Kidney epithelial cell (primary cell): ENCODE measurements at regions not wholly inside any gene's neighbourhood (a gene's known extent, or its start where the extent isn't known, plus 50 kb on each side); places are given as distances from the start of the nearest gene placed in this dataset.

Source experiments
- DNase-seq: peaks from one replicate; pipeline ENCODE4 v3.0.0-alpha.2; 2010; ENCODE audit warnings: low read depth
- H3K27me3 ChIP-seq: 2 replicates; pipeline ENCODE4 v1.6.0; 2011; ENCODE audit warnings: low read length; ENCODE audit not compliant: control insufficient read depth, insufficient read depth
- H3K36me3 ChIP-seq: 2 replicates; pipeline ENCODE4 v1.5.1; 2011; ENCODE audit warnings: low read length; ENCODE audit not compliant: control insufficient read depth, insufficient read depth
- H3K4me3 ChIP-seq: 2 replicates; pipeline ENCODE4 v1.5.1; 2011; ENCODE audit warnings: low read depth, mild to moderate bottlenecking, control low read depth, low read length
- TF ChIP-seq, protein P1 (sequence below): IDR thresholded peaks from 2 replicates; pipeline ENCODE4 v1.5.1; 2011; ENCODE audit warnings: mild to moderate bottlenecking, moderate library complexity, low read length, control low read depth, inconsistent platforms; ENCODE audit not compliant: insufficient read depth, poor library complexity, severe bottlenecking

DNA sequence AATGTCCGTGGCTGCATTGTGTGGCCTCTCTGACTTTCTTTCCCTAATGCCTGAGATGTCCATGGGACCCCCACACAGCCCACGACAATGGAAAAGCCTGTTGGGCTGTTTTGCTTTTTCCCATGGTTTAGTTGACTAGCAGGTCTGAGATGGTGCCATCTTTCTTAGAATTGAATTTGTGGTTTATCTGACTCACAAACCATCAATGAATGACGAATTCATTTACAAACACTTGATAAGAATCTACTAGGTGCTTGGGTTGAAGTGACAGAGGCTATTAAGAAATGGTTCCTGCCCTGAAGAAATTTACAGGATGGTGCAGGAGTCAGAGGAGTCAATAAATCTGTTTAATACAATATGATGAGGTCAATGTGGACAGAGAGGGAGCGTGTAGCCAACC lies 75.4 kb downstream of the OTUD1 start:
- Histone ChIP-seq H3K27me3 (no peaks in the 10 kb centered on the region), H3K36me3 (no peaks in the 10 kb centered on the region), H3K4me3 (no peak overlapping the region)
- TF ChIP-seq, protein P1, sequence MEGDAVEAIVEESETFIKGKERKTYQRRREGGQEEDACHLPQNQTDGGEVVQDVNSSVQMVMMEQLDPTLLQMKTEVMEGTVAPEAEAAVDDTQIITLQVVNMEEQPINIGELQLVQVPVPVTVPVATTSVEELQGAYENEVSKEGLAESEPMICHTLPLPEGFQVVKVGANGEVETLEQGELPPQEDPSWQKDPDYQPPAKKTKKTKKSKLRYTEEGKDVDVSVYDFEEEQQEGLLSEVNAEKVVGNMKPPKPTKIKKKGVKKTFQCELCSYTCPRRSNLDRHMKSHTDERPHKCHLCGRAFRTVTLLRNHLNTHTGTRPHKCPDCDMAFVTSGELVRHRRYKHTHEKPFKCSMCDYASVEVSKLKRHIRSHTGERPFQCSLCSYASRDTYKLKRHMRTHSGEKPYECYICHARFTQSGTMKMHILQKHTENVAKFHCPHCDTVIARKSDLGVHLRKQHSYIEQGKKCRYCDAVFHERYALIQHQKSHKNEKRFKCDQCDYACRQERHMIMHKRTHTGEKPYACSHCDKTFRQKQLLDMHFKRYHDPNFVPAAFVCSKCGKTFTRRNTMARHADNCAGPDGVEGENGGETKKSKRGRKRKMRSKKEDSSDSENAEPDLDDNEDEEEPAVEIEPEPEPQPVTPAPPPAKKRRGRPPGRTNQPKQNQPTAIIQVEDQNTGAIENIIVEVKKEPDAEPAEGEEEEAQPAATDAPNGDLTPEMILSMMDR: no peak
- no peak for DNase-seq

DNA sequence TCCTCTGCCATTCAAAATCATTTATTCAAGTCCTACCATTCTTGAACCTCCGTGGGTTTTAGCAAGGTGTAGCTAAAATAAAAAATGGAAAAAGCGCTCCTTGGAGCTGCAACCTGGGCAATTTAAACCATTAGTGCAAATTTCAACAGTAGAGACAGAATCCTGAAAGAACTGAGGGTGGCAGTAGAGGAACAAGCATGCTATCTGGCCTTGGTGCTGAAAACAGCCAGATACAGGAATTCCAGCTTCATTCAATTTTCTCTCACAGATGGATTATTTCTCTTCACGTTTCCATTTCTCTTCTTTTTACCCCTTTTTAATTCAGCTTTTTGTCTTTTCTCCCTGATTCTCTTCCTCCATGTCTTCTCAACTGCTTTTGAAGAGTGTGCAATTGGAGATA lies 77.7 kb downstream of the OTUD1 start:
- TF ChIP-seq, protein P1: peak; percentile 77
- no peak for DNase-seq
- H3K36me3 ChIP-seq: no peaks in the 10 kb centered on the region
- no peaks in the 10 kb centered on the region for H3K27me3 ChIP-seq
- no peak overlapping the region for H3K4me3 ChIP-seq

DNA sequence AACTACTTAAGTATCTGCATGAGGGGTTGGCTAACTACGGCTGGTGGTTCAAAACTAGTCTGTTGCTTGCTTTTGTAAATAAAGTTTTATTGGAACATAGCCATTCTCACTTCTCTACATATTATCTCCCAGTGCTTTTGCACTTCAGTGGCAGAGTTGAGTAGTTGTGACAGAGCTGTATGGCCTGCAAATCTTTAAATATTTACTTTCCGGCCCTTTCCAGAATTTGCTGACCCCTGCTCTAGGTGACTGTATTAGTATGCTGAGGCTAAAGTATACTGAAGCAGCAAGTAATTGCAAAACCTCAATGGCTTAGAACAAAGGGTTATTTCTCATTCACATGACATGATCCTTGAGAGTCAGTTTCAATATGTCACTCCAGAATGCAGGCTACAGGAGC lies 78.3 kb downstream of the OTUD1 start:
- no peak overlapping the region for H3K4me3 ChIP-seq
- no peaks in the 10 kb centered on the region for H3K27me3 ChIP-seq
- H3K36me3 ChIP-seq: no peaks in the 10 kb centered on the region
- TF ChIP-seq, protein P1: no peak
- DNase-seq: no peak

DNA sequence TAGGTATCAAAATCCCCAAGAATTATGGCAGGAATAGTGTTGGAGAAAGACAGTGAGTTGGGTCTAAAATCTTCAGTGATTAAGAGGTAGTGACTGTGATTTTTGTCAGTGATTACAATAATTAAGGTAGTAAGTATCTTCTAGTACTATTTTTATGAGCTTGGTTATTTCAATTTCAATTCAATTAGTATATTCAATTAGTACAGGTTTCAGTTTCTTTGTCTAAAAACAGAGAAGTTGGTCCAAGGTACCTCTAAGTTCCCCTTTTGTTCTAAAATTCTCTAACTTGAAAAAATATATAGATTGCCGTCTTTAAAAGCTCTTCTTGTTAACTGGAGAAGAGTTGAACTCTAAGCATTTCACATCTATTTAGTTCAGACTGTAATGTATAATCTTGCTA lies 82.9 kb downstream of the OTUD1 start:
- Histone ChIP-seq H3K27me3 (no peaks in the 10 kb centered on the region), H3K36me3 (no peaks in the 10 kb centered on the region), H3K4me3 (no peak overlapping the region)
- DNase-seq: no peak
- TF ChIP-seq, protein P1: no peak

DNA sequence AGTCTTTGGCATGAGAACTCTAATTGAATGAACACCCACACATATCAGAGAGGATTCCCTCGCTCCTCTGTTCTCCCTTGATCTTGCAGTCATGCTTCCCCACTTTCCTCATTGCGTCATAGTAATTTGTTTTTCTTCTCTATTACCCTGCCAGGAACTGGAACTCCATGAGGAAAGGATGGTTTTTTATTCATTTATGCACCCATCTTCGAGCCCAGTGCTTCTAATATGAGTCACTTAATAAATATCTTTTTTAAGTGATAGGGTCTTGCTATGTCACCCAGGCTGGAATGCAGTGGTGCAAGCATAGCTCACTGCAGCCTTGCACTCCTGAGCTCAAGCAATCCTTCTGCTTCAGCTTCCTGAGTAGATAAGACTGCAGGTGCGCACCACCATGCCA lies 83.5 kb downstream of the OTUD1 start:
- H3K4me3 ChIP-seq: no peak overlapping the region
- H3K36me3 ChIP-seq: no peaks in the 10 kb centered on the region
- peak; percentile 35 for DNase-seq
- TF ChIP-seq, protein P1: no peak
- no peaks in the 10 kb centered on the region for H3K27me3 ChIP-seq

DNA sequence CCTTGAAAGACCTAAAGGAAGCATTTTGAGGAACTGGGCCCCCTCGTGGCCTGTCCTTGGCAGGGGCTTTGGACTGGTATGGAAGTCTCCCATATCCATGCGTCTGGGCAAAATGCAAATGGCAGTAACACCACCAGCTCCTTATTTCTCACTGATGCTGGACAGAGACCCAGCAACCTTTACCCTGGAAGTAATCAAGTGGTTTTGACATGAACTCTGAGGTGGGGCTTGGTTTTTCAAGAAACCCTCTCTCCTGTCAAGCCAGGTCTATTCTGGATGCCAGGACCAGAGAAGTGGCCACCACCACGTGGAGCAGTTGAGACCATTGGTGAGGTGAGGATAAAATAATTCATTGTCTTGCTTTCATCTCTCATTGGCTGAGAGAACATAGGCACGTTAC lies 84.4 kb downstream of the OTUD1 start:
- H3K36me3 ChIP-seq: no peaks in the 10 kb centered on the region
- no peak for DNase-seq
- H3K27me3 ChIP-seq: no peaks in the 10 kb centered on the region
- TF ChIP-seq, protein P1: no peak
- no peak overlapping the region for H3K4me3 ChIP-seq
